DND-41 (cell line): ENCODE measurements at regions not wholly inside any gene's neighbourhood (a gene's known extent, or its start where the extent isn't known, plus 50 kb on each side); places are given as distances from the start of the nearest gene placed in this dataset.

Experiments used
- CTCF ChIP-seq: IDR thresholded peaks from 2 replicates; pipeline ENCODE4 v1.5.1; 2012; ENCODE audit warnings: borderline replicate concordance, low read length, moderate library complexity, mild to moderate bottlenecking; ENCODE audit not compliant: poor library complexity, severe bottlenecking; ENCODE audit errors: extremely low read depth
- EZH2 ChIP-seq: IDR thresholded peaks from 3 replicates; pipeline ENCODE4 v1.6.1; 2012; ENCODE audit warnings: borderline replicate concordance, low read depth, mild to moderate bottlenecking, moderate library complexity, low read length, inconsistent platforms; ENCODE audit not compliant: severe bottlenecking

- no peak for TF ChIP-seq CTCF
- no peak for TF ChIP-seq EZH2
These were observed 51.2 kb upstream of the CCK start for GRCh38 chr3:42317137-42317536.
